Testis (tissue), 2 donors: ENCODE measurements at regions not wholly inside any gene's neighbourhood (a gene's known extent, or its start where the extent isn't known, plus 50 kb on each side); places are given as distances from the start of the nearest gene placed in this dataset.

Experiments
- DNase-seq: peaks from one replicate; pipeline ENCODE4 v3.0.0-alpha.2; 2019
- H3K27ac ChIP-seq, 2 donors: fragments of 200-600 bp; sonication (generic); one replicate each; pipeline ENCODE4 v1.5.1; 2019
- H3K27me3 ChIP-seq: fragments of 200-600 bp; sonication (generic); one replicate; pipeline ENCODE4 v1.5.1; 2019
- H3K36me3 ChIP-seq: fragments of 200-600 bp; sonication (generic); one replicate; pipeline ENCODE4 v1.5.1; 2017; ENCODE audit warnings: low read depth; ENCODE audit errors: missing control alignments
- H3K4me1 ChIP-seq: fragments of 200-600 bp; sonication (generic); one replicate; pipeline ENCODE4 v1.5.1; 2019
- H3K4me3 ChIP-seq, 2 donors: fragments of 200-600 bp; sonication (generic); one replicate each; pipeline ENCODE4 v1.5.1; 2017 to 2019
- H3K9me3 ChIP-seq: fragments of 200-600 bp; sonication (generic); one replicate; pipeline ENCODE4 v1.5.1; 2017
- CTCF ChIP-seq, 3 experiments: fragments of 450-650 bp in 2 of 3; fragments of 200-600 bp in 1 of 3; sonication (generic) in 1 of 3; IDR thresholded peaks; one replicate each; pipeline ENCODE4 v1.5.1; 2016 to 2019; ENCODE audit warnings: antibody characterized with exemption in 3 of 3, mild to moderate bottlenecking in 2 of 3, moderate library complexity in 1 of 3
- POLR2A ChIP-seq: fragments of 450-650 bp; IDR thresholded peaks from one replicate; pipeline ENCODE4 v1.6.1; 2017; ENCODE audit warnings: antibody characterized with exemption, mild to moderate bottlenecking, moderate library complexity
- WGBS, 2 donors: methylation state at CpG; one replicate each; pipeline ENCODE4 v1.1.5; 2018; 5-methylcytosine and 5-hydroxymethylcytosine counted together
- intact Hi-C: fragments of 100-400 bp; cut with DNase I; formaldehyde crosslinking; loops from one replicate; pipeline ENCODE4 v1.15.1; 2023; ENCODE audit warnings: low total_unique reads

DNA sequence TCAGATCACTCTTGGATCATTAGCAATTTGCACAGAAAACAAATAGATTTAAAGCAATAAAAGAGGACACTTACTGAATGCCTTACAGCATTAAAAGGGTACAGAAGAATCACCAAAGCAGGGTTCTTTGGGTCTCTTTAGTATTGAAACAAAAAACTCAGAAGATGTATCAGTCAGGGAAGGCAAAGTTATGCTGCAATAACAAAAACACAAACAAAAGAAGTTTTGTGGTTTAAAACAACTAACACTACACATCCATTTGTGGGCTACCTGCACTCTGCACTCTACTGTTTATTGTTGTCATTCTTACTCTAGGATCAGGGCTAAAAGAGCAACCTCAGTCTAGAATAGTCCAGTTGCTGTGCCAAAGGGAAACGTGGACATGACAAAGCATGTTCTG, 216.4 kb downstream of the GPAM start:
- 88 to 93% methylated on average over 1 of the region's 1 CpG for WGBS, 2 donors
- H3K27ac ChIP-seq = no peak overlapping the region
- DNase-seq = no peak
- no peaks in the 10 kb centered on the region for H3K36me3 ChIP-seq
- no peaks in the 10 kb centered on the region for H3K9me3 ChIP-seq
- H3K4me1 ChIP-seq = no peaks in the 10 kb centered on the region
- intact Hi-C loops = no loop called here
- H3K4me3 ChIP-seq = no peak overlapping the region
- TF ChIP-seq POLR2A = no peak
- TF ChIP-seq CTCF (IDR thresholded peaks at IDR 0.05) = no peak
- H3K27me3 ChIP-seq = no peaks in the 10 kb centered on the region

- Histone ChIP-seq H3K9me3 (no peaks in the 10 kb centered on the region), H3K36me3 (no peaks in the 10 kb centered on the region), H3K27ac (no peak overlapping the region), H3K27me3 (no peaks in the 10 kb centered on the region), H3K4me3 (no peak overlapping the region), H3K4me1 (no peaks in the 10 kb centered on the region)
- no peak for DNase-seq
- TF ChIP-seq CTCF (IDR thresholded peaks at IDR 0.05) (no peak), POLR2A (no peak)
- WGBS, 2 donors = 94 to 97% methylated on average over 2 of the region's 2 CpGs
- intact Hi-C loops = no loop called here
These were observed 216.0 kb downstream of the GPAM start for GRCh38 chr10:111967547-111967946.

GRCh38 chr10:111968647-111969046, 214.9 kb downstream of the GPAM start:
- no peak for DNase-seq
- Histone ChIP-seq H3K4me1 (no peaks in the 10 kb centered on the region), H3K27ac (no peak overlapping the region), H3K36me3 (no peaks in the 10 kb centered on the region), H3K4me3 (no peak overlapping the region), H3K27me3 (no peaks in the 10 kb centered on the region), H3K9me3 (no peaks in the 10 kb centered on the region)
- TF ChIP-seq CTCF (IDR thresholded peaks at IDR 0.05) = no peak
- no peak for TF ChIP-seq POLR2A
- WGBS, 2 donors = 90% methylated on average over 3 of the region's 3 CpGs
- intact Hi-C loops = no loop called here

- DNase-seq = no peak
- 95 to 97% methylated on average over 5 of the region's 5 CpGs for WGBS, 2 donors
- Histone ChIP-seq H3K9me3 (no peaks in the 10 kb centered on the region), H3K4me3 (no peak overlapping the region), H3K36me3 (no peaks in the 10 kb centered on the region), H3K27ac (no peak overlapping the region), H3K27me3 (no peaks in the 10 kb centered on the region), H3K4me1 (no peaks in the 10 kb centered on the region)
- no peak for TF ChIP-seq CTCF (IDR thresholded peaks at IDR 0.05)
- TF ChIP-seq POLR2A = no peak
- intact Hi-C loops = no loop called here
These were observed 213.5 kb downstream of the GPAM start for GRCh38 chr10:111970111-111970510.

DNA sequence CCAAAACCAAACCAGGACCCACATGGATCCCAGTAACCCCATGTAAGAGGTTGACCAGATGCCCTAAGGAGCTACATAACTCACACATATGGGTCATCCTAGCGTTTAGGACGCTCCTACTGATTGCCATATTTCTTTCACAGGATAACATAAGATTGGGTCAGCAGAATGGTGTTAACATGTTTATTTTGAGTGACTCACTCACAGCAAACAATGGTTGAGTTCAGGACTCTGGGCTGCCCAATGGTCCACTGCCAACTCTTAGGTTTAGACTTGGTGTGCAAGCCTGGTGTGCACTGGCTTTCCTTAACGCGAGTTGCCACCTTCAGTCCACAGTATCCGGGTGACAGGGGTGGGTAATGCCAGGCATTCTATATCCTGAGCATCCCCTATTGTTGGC, 211.5 kb downstream of the GPAM start:
- Histone ChIP-seq H3K4me3 (no peak overlapping the region), H3K27me3 (no peaks in the 10 kb centered on the region), H3K36me3 (no peaks in the 10 kb centered on the region), H3K27ac (no peak overlapping the region), H3K4me1 (no peaks in the 10 kb centered on the region), H3K9me3 (no peaks in the 10 kb centered on the region)
- no peak for TF ChIP-seq POLR2A
- TF ChIP-seq CTCF (IDR thresholded peaks at IDR 0.05) = no peak
- WGBS, 2 donors = 78 to 84% methylated on average over 4 to 5 of the region's 5 CpGs
- intact Hi-C loops = no loop called here
- no peak for DNase-seq
